CD14-positive monocyte (primary cell): ENCODE measurements at regions not wholly inside any gene's neighbourhood (a gene's known extent, or its start where the extent isn't known, plus 50 kb on each side); places are given as distances from the start of the nearest gene placed in this dataset.

Experiments used
- DNase-seq, 3 donors: peaks; one replicate each; pipeline ENCODE4 v3.0.0-alpha.2; 2011 to 2022
- H2AFZ ChIP-seq: 2 replicates; pipeline ENCODE4 v1.6.0; 2012; ENCODE audit warnings: mild to moderate bottlenecking, low read depth, low read length, inconsistent platforms; ENCODE audit not compliant: insufficient read depth, poor library complexity, severe bottlenecking
- H3K27ac ChIP-seq, 2 donors: 1 replicate in 1 of 2; 2 replicates in 1 of 2; pipeline ENCODE4 v1.5.1; 2012 to 2013; ENCODE audit warnings: low read length in 2 of 2, control low read depth in 1 of 2, inconsistent platforms in 1 of 2, low read depth in 1 of 2, mild to moderate bottlenecking in 1 of 2
- H3K27me3 ChIP-seq, 2 donors: one replicate each; pipeline versions ENCODE4 v1.6.0 to v1.6.1; 2011 to 2013; ENCODE audit warnings: low read length in 2 of 2; ENCODE audit not compliant: control insufficient read depth in 2 of 2, insufficient read depth in 2 of 2
- H3K36me3 ChIP-seq, 2 donors: replicated peaks in 1 of 2; 1 replicate in 1 of 2; 2 replicates in 1 of 2; pipeline versions ENCODE4 v1.5.1 to v1.6.1; 2012 to 2013; ENCODE audit warnings: low read length in 2 of 2, control low read depth in 1 of 2, inconsistent platforms in 1 of 2, mild to moderate bottlenecking in 1 of 2; ENCODE audit not compliant: insufficient read depth in 2 of 2, control insufficient read depth in 1 of 2
- H3K4me1 ChIP-seq, 2 donors: 1 replicate in 1 of 2; 2 replicates in 1 of 2; pipeline versions ENCODE4 v1.5.1 to v1.6.1; 2012 to 2013; ENCODE audit warnings: low read length in 2 of 2, control low read depth in 1 of 2, inconsistent platforms in 1 of 2, mild to moderate bottlenecking in 1 of 2, moderate library complexity in 1 of 2; ENCODE audit not compliant: insufficient read depth in 2 of 2, control insufficient read depth in 1 of 2
- H3K4me2 ChIP-seq: replicated peaks from 2 replicates; pipeline ENCODE3; 2012; ENCODE audit warnings: low read length, moderate library complexity, mild to moderate bottlenecking; ENCODE audit not compliant: poor library complexity, severe bottlenecking; ENCODE audit errors: extremely low read depth
- H3K4me3 ChIP-seq, 3 experiments: fragments of 200-600 bp in 1 of 3; sonication (generic) in 1 of 3; replicated peaks in 1 of 3; 1 replicate in 2 of 3; 2 replicates in 1 of 3; pipeline ENCODE4 v1.5.1; 2011 to 2013; ENCODE audit warnings: low read length in 3 of 3, mild to moderate bottlenecking in 3 of 3, control low read depth in 2 of 3, low read depth in 2 of 3, inconsistent platforms in 1 of 3, moderate library complexity in 1 of 3
- H3K79me2 ChIP-seq: 2 replicates; pipeline ENCODE4 v1.6.0; 2012; ENCODE audit warnings: mild to moderate bottlenecking, control low read depth, inconsistent platforms, low read length, moderate library complexity; ENCODE audit not compliant: insufficient read depth
- H3K9ac ChIP-seq: 2 replicates; pipeline ENCODE4 v1.6.0; 2017; ENCODE audit warnings: low read length, mild to moderate bottlenecking; ENCODE audit not compliant: insufficient read depth, poor library complexity, severe bottlenecking
- H3K9me3 ChIP-seq, 2 donors: replicated peaks in 1 of 2; 1 replicate in 1 of 2; 2 replicates in 1 of 2; pipeline versions ENCODE4 v1.5.1 to v1.6.1; 2012 to 2013; ENCODE audit warnings: low read length in 2 of 2, control low read depth in 1 of 2; ENCODE audit not compliant: control insufficient read depth in 1 of 2, insufficient read depth in 1 of 2
- H4K20me1 ChIP-seq: 2 replicates; pipeline ENCODE4 v1.6.0; 2012; ENCODE audit warnings: mild to moderate bottlenecking, low read length, control low read depth, moderate library complexity; ENCODE audit not compliant: insufficient read depth
- H3K27ac Mint-ChIP-seq, 7 donors: one replicate each; pipeline ENCODE4 v1.8.0; 2020; ENCODE audit warnings: mild to moderate bottlenecking in 7 of 7, mixed read lengths in 7 of 7, moderate library complexity in 6 of 7, inconsistent platforms in 2 of 7
- H3K27me3 Mint-ChIP-seq, 3 donors: one replicate each; pipeline ENCODE4 v1.8.0; 2021 to 2022; ENCODE audit warnings: low read depth in 3 of 3, mild to moderate bottlenecking in 3 of 3, mixed read lengths in 3 of 3, moderate library complexity in 3 of 3, inconsistent platforms in 1 of 3
- H3K36me3 Mint-ChIP-seq, 2 donors: one replicate each; pipeline ENCODE4 v1.8.0; 2020; ENCODE audit warnings: mixed read lengths in 2 of 2, inconsistent platforms in 1 of 2, mild to moderate bottlenecking in 1 of 2
- H3K4me1 Mint-ChIP-seq: one replicate; pipeline ENCODE4 v1.8.0; 2020; ENCODE audit warnings: mild to moderate bottlenecking, mixed read lengths
- H3K4me3 Mint-ChIP-seq, 2 donors: one replicate each; pipeline ENCODE4 v1.8.0; 2020; ENCODE audit warnings: mild to moderate bottlenecking in 2 of 2, mixed read lengths in 2 of 2, moderate library complexity in 1 of 2
- H3K9me3 Mint-ChIP-seq, 7 donors: one replicate each; pipeline ENCODE4 v1.8.0; 2020 to 2022; ENCODE audit warnings: mixed read lengths in 7 of 7, mild to moderate bottlenecking in 6 of 7, moderate library complexity in 6 of 7, inconsistent platforms in 2 of 7
- WGBS: methylation state at CpG from one replicate; pipeline ENCODE4 v1.1.5; 2013; ENCODE audit warnings: missing lambda C conversion rate; ENCODE audit not compliant: insufficient coverage; 5-methylcytosine and 5-hydroxymethylcytosine counted together
- intact Hi-C, 2 donors: fragments of 100-400 bp; cut with micrococcal nuclease; formaldehyde crosslinking; loops; one replicate each; pipeline versions ENCODE4 v1.15.0 to v1.15.1; 2023
- TF ChIP-seq, protein P1 (sequence below): fragments of 200-600 bp; IDR thresholded peaks from one replicate; pipeline ENCODE4 v1.8.0; 2022; ENCODE audit warnings: antibody characterized with exemption, mild to moderate bottlenecking

- no CpG with 5 or more reads among the region's 3 CpGs for WGBS
- H3K9me3 ChIP-seq: peaks cover 7% of the 10 kb centered on the region in 2 donors
- H3K4me1 Mint-ChIP-seq: no peaks in the 10 kb centered on the region
- H3K27ac Mint-ChIP-seq: no peak overlapping the region
- H3K4me3 Mint-ChIP-seq: no peak overlapping the region
- no peak overlapping the region for H3K9ac ChIP-seq
- peaks cover 0 to 10% (median 6%) of the 10 kb centered on the region in 7 donors for H3K9me3 Mint-ChIP-seq
- H3K36me3 Mint-ChIP-seq: no peaks in the 10 kb centered on the region
- intact Hi-C loops: no loop called here
- H3K4me1 ChIP-seq: no peaks in the 10 kb centered on the region
- DNase-seq: no peak
- H3K4me2 ChIP-seq: no peak overlapping the region
- H3K4me3 ChIP-seq: no peak overlapping the region
- H4K20me1 ChIP-seq: no peaks in the 10 kb centered on the region
- H2AFZ ChIP-seq: no peak overlapping the region
- H3K36me3 ChIP-seq: no peaks in the 10 kb centered on the region
- H3K27me3 Mint-ChIP-seq: no peaks in the 10 kb centered on the region
- H3K27me3 ChIP-seq: no peaks in the 10 kb centered on the region
- TF ChIP-seq, protein P1, sequence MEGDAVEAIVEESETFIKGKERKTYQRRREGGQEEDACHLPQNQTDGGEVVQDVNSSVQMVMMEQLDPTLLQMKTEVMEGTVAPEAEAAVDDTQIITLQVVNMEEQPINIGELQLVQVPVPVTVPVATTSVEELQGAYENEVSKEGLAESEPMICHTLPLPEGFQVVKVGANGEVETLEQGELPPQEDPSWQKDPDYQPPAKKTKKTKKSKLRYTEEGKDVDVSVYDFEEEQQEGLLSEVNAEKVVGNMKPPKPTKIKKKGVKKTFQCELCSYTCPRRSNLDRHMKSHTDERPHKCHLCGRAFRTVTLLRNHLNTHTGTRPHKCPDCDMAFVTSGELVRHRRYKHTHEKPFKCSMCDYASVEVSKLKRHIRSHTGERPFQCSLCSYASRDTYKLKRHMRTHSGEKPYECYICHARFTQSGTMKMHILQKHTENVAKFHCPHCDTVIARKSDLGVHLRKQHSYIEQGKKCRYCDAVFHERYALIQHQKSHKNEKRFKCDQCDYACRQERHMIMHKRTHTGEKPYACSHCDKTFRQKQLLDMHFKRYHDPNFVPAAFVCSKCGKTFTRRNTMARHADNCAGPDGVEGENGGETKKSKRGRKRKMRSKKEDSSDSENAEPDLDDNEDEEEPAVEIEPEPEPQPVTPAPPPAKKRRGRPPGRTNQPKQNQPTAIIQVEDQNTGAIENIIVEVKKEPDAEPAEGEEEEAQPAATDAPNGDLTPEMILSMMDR: no peak
- H3K79me2 ChIP-seq: no peaks in the 10 kb centered on the region
- no peak overlapping the region for H3K27ac ChIP-seq
Observed at GRCh38 chr21:17071093-17071492, 441.8 kb upstream of the CXADR start.

GRCh38 chr21:17081193-17081592 lies 431.6 kb upstream of the CXADR start:
- no peaks in the 10 kb centered on the region for H3K27me3 ChIP-seq
- 86% methylated on average over 2 of the region's 4 CpGs for WGBS
- H3K4me2 ChIP-seq: no peak overlapping the region
- no peaks in the 10 kb centered on the region for H4K20me1 ChIP-seq
- intact Hi-C loops: no loop called here
- DNase-seq: no peak
- H2AFZ ChIP-seq: no peak overlapping the region
- no peaks in the 10 kb centered on the region for H3K27me3 Mint-ChIP-seq
- H3K4me3 Mint-ChIP-seq: no peak overlapping the region
- no peaks in the 10 kb centered on the region for H3K4me1 Mint-ChIP-seq
- H3K36me3 ChIP-seq: no peaks in the 10 kb centered on the region
- peaks cover 0 to 17% of the 10 kb centered on the region in 2 donors for H3K9me3 ChIP-seq
- H3K9ac ChIP-seq: no peak overlapping the region
- H3K4me1 ChIP-seq: no peaks in the 10 kb centered on the region
- peaks cover 0 to 6% (median 3%) of the 10 kb centered on the region in 7 donors for H3K9me3 Mint-ChIP-seq
- no peak overlapping the region for H3K27ac ChIP-seq
- no peak overlapping the region for H3K27ac Mint-ChIP-seq
- H3K4me3 ChIP-seq: no peak overlapping the region
- no peaks in the 10 kb centered on the region for H3K79me2 ChIP-seq
- no peaks in the 10 kb centered on the region for H3K36me3 Mint-ChIP-seq
- TF ChIP-seq, protein P1: no peak
